Neural progenitor cell (in vitro differentiated cells): ENCODE measurements at regions not wholly inside any gene's neighbourhood (a gene's known extent, or its start where the extent isn't known, plus 50 kb on each side); places are given as distances from the start of the nearest gene placed in this dataset.
A peak's percentile ranks its signal among the peaks of the same experiment; 100 is the strongest.

ENCODE experiments used
- DNase-seq: peaks from one replicate; pipeline ENCODE4 v3.0.0-alpha.2; 2016; ENCODE audit warnings: low spot score
- H2AFZ ChIP-seq: fragments of 200-600 bp; sonication (generic); replicated peaks from 2 replicates; pipeline ENCODE4 v1.6.1; 2016; ENCODE audit warnings: antibody characterized with exemption
- H3F3A ChIP-seq: fragments of 200-600 bp; sonication (generic); 2 replicates; pipeline ENCODE4 v1.6.1; 2016; ENCODE audit warnings: antibody characterized with exemption, low read depth
- H3K27ac ChIP-seq: fragments of 200-600 bp; sonication (generic); 2 replicates; pipeline ENCODE4 v1.5.1; 2016; ENCODE audit warnings: mild to moderate bottlenecking
- H3K27me3 ChIP-seq: fragments of 200-600 bp; sonication (generic); 2 replicates; pipeline ENCODE4 v1.6.1; 2016; ENCODE audit warnings: mild to moderate bottlenecking, moderate library complexity
- H3K36me3 ChIP-seq: fragments of 200-600 bp; sonication (generic); 2 replicates; pipeline ENCODE4 v1.5.1; 2016
- H3K4me1 ChIP-seq: fragments of 200-600 bp; sonication (generic); 2 replicates; pipeline ENCODE4 v1.6.1; 2016; ENCODE audit warnings: mixed run types
- H3K4me2 ChIP-seq: fragments of 200-600 bp; sonication (generic); 2 replicates; pipeline ENCODE4 v1.6.1; 2016
- H3K4me3 ChIP-seq: fragments of 200-600 bp; sonication (generic); 2 replicates; pipeline ENCODE4 v1.5.1; 2016
- H3K79me2 ChIP-seq: fragments of 200-600 bp; sonication (generic); 2 replicates; pipeline ENCODE4 v1.6.1; 2016; ENCODE audit warnings: low read depth
- H3K9ac ChIP-seq: fragments of 200-600 bp; sonication (generic); 2 replicates; pipeline ENCODE4 v1.6.1; 2016
- H3K9me3 ChIP-seq: fragments of 200-600 bp; sonication (generic); 2 replicates; pipeline ENCODE4 v1.5.1; 2016; ENCODE audit warnings: low read depth
- H4K20me1 ChIP-seq: fragments of 200-600 bp; sonication (generic); 2 replicates; pipeline ENCODE4 v1.6.1; 2016; ENCODE audit warnings: low read depth
- H3K27ac Mint-ChIP-seq: 3 replicates; pipeline ENCODE4 v1.8.0; 2021; ENCODE audit warnings: mixed read lengths
- H3K27me3 Mint-ChIP-seq: 2 replicates; pipeline ENCODE4 v1.8.0; 2022; ENCODE audit warnings: low read depth, mild to moderate bottlenecking, inconsistent platforms, moderate library complexity, mixed read lengths; ENCODE audit not compliant: insufficient read depth
- H3K36me3 Mint-ChIP-seq: 3 replicates; pipeline ENCODE4 v1.8.0; 2021; ENCODE audit warnings: mixed read lengths
- H3K4me1 Mint-ChIP-seq: 3 replicates; pipeline ENCODE4 v1.8.0; 2021; ENCODE audit warnings: mixed read lengths
- H3K4me3 Mint-ChIP-seq: 3 replicates; pipeline ENCODE4 v1.8.0; 2021; ENCODE audit warnings: mild to moderate bottlenecking, moderate library complexity, mixed read lengths
- H3K9me3 Mint-ChIP-seq: 3 replicates; pipeline ENCODE4 v1.8.0; 2020; ENCODE audit warnings: mixed read lengths
- EZH2 ChIP-seq: fragments of 200-600 bp; sonication (generic); IDR thresholded peaks from 2 replicates; pipeline ENCODE4 v1.6.1; 2017; ENCODE audit warnings: antibody characterized with exemption, mild to moderate bottlenecking, moderate library complexity
- EZH2phosphoT487 ChIP-seq: fragments of 200-600 bp; sonication (generic); IDR thresholded peaks from 2 replicates; pipeline ENCODE4 v1.6.1; 2017; ENCODE audit warnings: antibody characterized with exemption
- TF ChIP-seq, protein P1 (sequence below): fragments of 200-600 bp; sonication (generic); IDR thresholded peaks from 2 replicates; pipeline ENCODE4 v1.5.1; 2017; ENCODE audit warnings: antibody characterized with exemption, mild to moderate bottlenecking

DNA sequence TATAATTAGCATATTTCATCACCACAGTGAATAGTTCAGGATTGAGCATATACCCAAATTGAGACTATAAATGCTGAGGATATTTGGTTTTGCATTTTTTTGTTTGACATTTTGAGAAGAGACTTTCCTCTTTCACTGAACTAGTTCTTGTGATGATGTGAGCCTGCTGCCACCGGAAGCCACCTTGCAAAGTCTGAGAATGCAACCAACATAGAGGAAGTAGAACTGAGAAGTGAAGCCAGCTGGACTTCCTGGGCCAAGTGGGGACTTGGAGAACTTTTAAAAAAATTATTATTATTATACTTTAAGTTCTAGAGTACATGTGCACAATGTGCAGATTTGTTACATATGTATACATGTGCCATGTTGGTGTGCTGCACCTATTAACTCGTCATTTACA lies 102.3 kb downstream of the RPE65 start:
- Mint-ChIP-seq H3K36me3 (no peaks in the 10 kb centered on the region), H3K27me3 (no peaks in the 10 kb centered on the region), H3K9me3 (peaks cover 6% of the 10 kb centered on the region), H3K4me1 (peaks cover 10% of the 10 kb centered on the region), H3K27ac (no peak overlapping the region), H3K4me3 (no peak overlapping the region)
- Histone ChIP-seq H3K36me3 (no peaks in the 10 kb centered on the region), H2AFZ (no peak overlapping the region), H3K9me3 (no peaks in the 10 kb centered on the region), H4K20me1 (no peaks in the 10 kb centered on the region), H3K27me3 (peaks cover 9% of the 10 kb centered on the region), H3K79me2 (no peaks in the 10 kb centered on the region), H3K4me3 (no peak overlapping the region), H3F3A (no peaks in the 10 kb centered on the region), H3K9ac (no peak overlapping the region), H3K4me1 (no peaks in the 10 kb centered on the region), H3K4me2 (no peak overlapping the region), H3K27ac (no peak overlapping the region)
- TF ChIP-seq EZH2 (no peak), EZH2phosphoT487 (no peak)
- TF ChIP-seq, protein P1, sequence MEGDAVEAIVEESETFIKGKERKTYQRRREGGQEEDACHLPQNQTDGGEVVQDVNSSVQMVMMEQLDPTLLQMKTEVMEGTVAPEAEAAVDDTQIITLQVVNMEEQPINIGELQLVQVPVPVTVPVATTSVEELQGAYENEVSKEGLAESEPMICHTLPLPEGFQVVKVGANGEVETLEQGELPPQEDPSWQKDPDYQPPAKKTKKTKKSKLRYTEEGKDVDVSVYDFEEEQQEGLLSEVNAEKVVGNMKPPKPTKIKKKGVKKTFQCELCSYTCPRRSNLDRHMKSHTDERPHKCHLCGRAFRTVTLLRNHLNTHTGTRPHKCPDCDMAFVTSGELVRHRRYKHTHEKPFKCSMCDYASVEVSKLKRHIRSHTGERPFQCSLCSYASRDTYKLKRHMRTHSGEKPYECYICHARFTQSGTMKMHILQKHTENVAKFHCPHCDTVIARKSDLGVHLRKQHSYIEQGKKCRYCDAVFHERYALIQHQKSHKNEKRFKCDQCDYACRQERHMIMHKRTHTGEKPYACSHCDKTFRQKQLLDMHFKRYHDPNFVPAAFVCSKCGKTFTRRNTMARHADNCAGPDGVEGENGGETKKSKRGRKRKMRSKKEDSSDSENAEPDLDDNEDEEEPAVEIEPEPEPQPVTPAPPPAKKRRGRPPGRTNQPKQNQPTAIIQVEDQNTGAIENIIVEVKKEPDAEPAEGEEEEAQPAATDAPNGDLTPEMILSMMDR: no peak
- no peak for DNase-seq

DNA sequence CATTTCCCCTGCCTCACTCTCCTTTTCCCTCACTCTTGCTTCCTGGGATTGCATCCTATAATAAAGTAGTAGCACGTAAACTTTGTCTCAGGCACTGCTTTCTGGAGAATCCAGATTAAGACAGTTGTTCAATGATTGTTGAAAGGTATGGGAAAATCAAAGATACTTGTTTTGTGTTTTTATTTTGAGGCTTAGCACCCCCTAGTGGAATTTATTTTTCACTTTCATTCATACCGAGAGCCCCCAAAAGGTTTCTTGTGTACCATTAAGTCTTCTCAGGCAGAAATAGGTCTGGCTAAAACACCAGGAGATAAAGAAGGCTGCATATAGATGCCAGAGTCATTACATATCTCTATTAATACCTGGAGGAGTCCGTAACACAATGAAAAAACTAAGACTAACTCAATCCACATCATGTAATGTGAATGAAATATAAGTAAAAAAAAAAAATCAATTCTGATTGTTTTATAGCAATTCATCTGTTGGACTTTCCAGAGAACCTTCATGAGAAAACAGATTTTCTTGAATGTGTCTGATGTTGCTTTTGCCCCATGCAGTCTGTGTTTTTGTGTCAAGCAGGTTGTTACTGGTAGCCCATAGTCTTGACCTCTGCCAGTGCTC lies 103.5 kb downstream of the RPE65 start:
- Mint-ChIP-seq H3K27me3 (no peaks in the 10 kb centered on the region), H3K4me3 (no peak overlapping the region), H3K9me3 (peaks cover 6% of the 10 kb centered on the region)

DNA sequence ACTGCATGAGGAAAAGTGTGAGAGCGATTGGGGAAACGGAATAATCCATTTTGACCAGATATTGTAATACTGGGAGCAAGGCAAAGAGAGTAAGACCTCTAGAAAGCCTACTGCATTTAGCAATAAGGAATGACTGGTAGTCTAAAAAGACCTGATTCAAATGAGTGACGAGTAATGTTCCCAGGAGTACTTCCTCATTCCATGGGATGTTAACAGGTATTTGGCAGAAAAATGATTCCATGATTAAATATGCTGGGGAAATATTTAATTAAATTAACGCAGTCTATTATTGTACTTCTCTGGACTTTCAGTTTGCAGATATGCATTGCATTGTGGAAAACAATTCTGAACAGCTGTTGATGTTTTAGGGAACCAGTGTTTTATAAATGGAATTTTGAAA lies 105.5 kb downstream of the RPE65 start:
- Mint-ChIP-seq H3K9me3 (peaks cover 6% of the 10 kb centered on the region), H3K27me3 (no peaks in the 10 kb centered on the region), H3K27ac (no peak overlapping the region), H3K4me3 (no peak overlapping the region), H3K4me1 (peaks cover 23% of the 10 kb centered on the region), H3K36me3 (no peaks in the 10 kb centered on the region)
- no peak overlapping the region for H3K4me2 ChIP-seq
- no peaks in the 10 kb centered on the region for H3K36me3 ChIP-seq
- DNase-seq: no peak
- H4K20me1 ChIP-seq: no peaks in the 10 kb centered on the region
- no peaks in the 10 kb centered on the region for H3F3A ChIP-seq
- no peak overlapping the region for H3K27ac ChIP-seq
- no peaks in the 10 kb centered on the region for H3K79me2 ChIP-seq
- H3K4me3 ChIP-seq: no peak overlapping the region
- TF ChIP-seq EZH2 (no peak), EZH2phosphoT487 (no peak)
- TF ChIP-seq, protein P1: no peak
- no peak overlapping the region for H3K9ac ChIP-seq
- no peaks in the 10 kb centered on the region for H3K9me3 ChIP-seq
- peaks cover 5% of the 10 kb centered on the region for H3K27me3 ChIP-seq
- H3K4me1 ChIP-seq: peaks cover 5% of the 10 kb centered on the region
- H2AFZ ChIP-seq: no peak overlapping the region

More for the DNA sequence above, 103.5 kb downstream of the RPE65 start:
- Histone ChIP-seq H3K79me2 (no peaks in the 10 kb centered on the region), H3K36me3 (no peaks in the 10 kb centered on the region), H3F3A (no peaks in the 10 kb centered on the region), H3K4me3 (no peak overlapping the region), H2AFZ (peak overlapping the region; percentile 70), H3K4me1 (no peaks in the 10 kb centered on the region), H3K27ac (no peak overlapping the region), H3K9ac (no peak overlapping the region), H3K9me3 (no peaks in the 10 kb centered on the region), H3K27me3 (peaks cover 9% of the 10 kb centered on the region), H4K20me1 (no peaks in the 10 kb centered on the region), H3K4me2 (no peak overlapping the region)
- TF ChIP-seq EZH2phosphoT487 (no peak), EZH2 (no peak)
- TF ChIP-seq, protein P1: peak; percentile 66
- DNase-seq: peak; percentile 33
- Mint-ChIP-seq H3K36me3 (no peaks in the 10 kb centered on the region), H3K4me1 (peaks cover 6% of the 10 kb centered on the region), H3K27ac (no peak overlapping the region)
